Activated CD8-positive, alpha-beta memory T cell treated with anti-CD3 and anti-CD28 coated beads for 24 hours (primary cell): ENCODE measurements at regions not wholly inside any gene's neighbourhood (a gene's known extent, or its start where the extent isn't known, plus 50 kb on each side); places are given as distances from the start of the nearest gene placed in this dataset.
"Not testable (repeated sequence)": the region's sequence is repeated elsewhere in the genome, so short reads cannot be mapped to it uniquely, and the experiment has no call there.

Experiments used
- DNase-seq: peaks from one replicate; pipeline ENCODE4 v3.0.0-alpha.2; 2020

DNA sequence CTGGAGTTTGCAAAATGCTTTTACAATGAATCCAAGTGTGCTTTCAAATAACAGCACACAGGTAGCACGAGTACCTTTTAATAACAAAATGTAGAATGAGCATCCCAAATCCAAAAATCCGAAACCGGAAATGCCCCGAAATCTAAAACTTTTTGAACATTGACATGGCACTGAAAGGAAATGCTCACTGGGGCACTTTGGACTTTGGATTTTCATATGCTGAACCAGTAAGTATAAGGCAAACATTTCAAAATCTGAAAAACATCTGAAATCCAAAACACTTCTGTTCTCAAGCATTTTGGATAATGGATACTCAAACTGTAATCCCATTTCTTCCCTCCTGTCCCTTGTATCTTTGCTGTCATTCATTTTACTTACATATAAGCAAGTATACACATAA lies 50.1 kb downstream of the GCNT4 start:
- DNase-seq = no peak

GRCh38 chr5:74995926-74996325 lies 56.4 kb downstream of the GCNT4 start:
- no peak for DNase-seq

GRCh38 chr5:74994826-74995225 lies 57.5 kb downstream of the GCNT4 start:
- no peak for DNase-seq

GRCh38 chr5:74993743-74994142 lies 58.6 kb downstream of the GCNT4 start:
- no peak for DNase-seq

DNA sequence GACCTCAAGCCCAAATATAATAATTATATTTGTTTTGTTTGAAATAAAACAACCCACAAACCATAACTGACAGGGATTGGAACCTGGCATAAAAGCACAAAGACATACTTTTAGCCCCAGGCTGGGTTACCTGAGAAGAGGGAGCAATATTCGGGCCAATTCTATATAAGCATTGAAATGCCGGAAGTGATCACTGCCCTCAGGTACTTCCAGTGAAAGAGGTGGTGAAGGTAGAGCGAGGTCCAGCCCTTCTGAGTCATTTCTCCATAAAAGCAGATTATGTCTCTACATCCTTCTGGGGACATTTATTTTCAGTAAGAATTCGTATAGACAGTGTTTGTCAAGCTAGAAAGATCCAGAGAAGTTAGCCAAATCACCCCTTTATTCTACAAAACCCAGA lies 59.6 kb downstream of the GCNT4 start:
- DNase-seq = no peak

GRCh38 chr5:74991522-74991921 lies 60.8 kb downstream of the GCNT4 start:
- DNase-seq = no peak

DNA sequence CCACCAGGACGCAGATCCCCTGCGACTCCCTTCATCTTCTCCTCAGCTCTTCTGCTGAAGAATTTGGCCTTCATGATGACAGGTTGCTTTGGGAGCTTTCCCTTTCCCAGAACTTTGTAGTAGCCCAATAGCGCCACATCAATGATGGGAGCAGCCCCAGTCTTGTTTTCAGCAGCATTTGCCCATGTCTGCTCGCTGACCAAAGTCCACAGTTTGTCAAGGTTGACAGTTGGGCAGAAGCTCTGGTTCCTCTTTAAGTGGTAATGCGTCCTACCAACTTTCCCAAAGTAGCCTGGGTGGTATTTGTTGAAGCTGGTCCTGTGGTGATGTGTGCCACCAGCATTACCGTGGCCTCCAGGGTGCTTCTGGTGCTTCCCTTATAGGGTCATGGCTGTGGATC lies 62.2 kb downstream of the GCNT4 start:
- DNase-seq = no peak

- DNase-seq = no peak
Observed at GRCh38 chr5:74988273-74988983, 63.9 kb downstream of the GCNT4 start.

DNA sequence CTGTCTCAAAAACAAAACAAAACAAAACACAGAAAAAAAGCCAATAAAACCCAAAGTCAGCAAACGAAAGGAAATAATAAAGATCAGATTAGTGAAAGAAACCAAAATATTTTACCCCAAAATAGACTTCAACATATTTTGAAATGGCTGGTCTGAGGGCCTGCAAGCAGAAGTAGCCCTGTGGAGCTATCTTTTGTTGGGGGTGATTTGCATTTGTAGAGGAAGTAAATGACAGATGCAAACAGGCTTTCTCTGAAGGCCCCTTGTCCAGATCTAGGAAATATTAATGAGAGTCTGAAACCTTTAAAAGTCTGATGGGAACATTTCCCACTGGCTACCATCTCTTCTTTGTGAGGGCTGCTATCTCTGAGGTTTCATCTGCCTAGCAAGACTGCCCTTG lies 74.0 kb downstream of the GCNT4 start:
- DNase-seq = no peak

DNA sequence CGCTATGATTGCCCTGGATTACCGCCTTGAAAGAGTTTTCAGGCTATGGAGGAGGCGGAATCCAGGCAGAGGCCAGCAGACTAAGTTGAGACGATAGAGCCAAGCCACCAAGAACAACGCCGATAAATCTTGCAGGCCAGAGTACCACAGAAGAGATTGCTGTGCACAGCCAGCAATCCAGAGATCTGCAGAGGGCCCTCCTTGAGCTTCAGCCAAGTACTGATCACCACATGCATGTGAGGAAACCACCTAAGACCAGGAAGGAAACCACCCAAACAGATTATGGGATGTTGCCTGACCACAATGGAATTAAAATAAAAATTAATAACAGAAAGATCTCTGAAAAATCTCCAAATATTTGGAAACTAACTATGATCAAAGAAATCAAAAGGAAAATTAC lies 74.9 kb downstream of the GCNT4 start:
- DNase-seq = no peak

DNA sequence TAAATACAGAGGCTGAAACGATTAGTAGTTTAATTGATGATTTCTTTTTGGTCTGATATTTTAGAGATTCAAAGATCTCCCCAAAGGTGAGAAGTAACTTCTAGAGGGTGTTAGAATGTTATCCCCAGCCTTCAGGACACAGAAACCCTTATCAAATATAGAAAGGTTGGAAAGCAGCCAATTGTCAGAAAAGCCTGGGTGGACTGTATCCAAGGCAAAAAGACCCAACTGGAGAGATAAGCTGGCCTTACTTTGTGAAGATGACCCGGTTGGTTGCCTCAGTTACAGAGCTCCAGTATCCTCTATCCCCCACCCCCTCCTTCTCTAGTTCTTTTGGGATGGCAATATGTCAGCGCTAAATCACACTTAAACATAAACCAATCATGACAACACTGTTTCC lies 75.7 kb downstream of the GCNT4 start:
- DNase-seq = no peak

GRCh38 chr5:74975582-74975981 lies 76.8 kb downstream of the GCNT4 start:
- no peak for DNase-seq

DNA sequence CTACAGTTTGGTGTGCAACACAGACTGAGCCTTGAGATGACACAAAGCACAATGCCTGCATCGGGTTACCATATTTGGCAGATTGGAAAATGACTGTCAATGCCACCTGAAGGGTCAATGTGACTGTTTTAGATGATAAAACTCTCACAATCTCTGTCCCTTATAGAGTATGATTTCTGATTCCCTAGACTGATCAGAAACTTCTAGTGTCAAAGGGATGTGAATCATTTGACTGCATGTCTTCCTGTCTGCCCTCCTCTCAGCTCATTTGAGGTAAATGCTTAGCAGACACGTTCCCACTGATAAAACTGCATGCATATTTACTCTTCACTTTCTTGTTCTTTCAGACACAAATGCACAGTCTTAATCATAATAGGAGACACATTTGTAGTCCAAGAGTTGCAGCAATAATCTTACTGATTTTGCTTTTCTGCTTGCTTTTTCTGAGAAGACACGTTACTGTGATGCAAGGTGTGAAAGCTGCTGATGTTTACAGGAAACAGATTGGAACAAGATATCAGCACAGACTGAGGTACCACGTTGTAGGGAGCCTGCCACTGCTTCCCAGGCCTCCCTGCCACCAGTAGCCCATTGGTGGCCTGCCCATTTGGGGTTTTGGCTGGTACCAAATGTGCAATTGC lies 77.8 kb downstream of the GCNT4 start:
- no peak for DNase-seq

- no peak for DNase-seq
Observed at GRCh38 chr5:74973694-74974093, 78.7 kb downstream of the GCNT4 start.

DNA sequence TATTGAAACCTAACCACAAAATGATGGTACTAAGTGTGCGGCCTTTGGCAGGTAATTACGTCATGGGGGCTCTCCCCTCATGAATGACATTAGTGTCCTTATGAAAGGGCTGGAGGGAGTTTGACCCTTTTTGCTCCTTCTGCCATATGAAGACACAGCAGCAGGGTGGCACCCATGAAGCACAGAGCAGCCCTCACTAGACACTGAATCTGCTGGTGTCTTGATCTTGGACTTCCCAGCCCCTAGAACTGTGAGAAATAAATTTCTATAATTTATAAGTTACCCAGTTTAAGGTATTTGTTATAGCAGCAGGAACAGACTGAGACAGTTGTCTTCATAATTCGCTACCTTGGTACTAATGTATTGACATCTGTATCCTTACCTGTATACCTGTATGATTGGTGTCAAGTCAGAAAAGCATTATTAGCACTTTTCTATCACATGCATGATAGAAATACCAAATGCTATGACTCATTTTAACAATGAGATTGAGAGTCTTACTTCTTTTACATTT lies 80.4 kb downstream of the GCNT4 start:
- no peak for DNase-seq

- DNase-seq = not testable (repeated sequence)
Observed at GRCh38 chr5:74970891-74971290, 81.5 kb downstream of the GCNT4 start.

DNA sequence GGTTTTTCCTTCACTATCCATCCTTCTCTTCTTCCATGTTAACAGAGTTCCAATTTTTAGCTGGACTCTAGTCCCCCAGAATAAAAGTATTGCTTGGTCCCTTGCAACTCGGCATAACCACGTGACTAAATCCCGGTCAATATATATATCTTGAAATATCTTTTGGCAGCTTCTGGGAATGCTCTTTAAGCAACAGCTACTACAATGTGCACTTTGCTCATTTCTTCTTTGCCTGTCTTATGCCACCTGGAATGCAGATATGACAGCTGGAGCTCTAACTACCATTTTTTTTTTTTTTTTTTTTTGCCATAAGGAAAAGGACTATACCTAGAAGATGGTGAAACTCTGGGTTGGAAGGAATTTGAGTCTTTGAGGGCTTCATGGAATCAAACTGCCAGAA lies 82.6 kb downstream of the GCNT4 start:
- DNase-seq = no peak

DNA sequence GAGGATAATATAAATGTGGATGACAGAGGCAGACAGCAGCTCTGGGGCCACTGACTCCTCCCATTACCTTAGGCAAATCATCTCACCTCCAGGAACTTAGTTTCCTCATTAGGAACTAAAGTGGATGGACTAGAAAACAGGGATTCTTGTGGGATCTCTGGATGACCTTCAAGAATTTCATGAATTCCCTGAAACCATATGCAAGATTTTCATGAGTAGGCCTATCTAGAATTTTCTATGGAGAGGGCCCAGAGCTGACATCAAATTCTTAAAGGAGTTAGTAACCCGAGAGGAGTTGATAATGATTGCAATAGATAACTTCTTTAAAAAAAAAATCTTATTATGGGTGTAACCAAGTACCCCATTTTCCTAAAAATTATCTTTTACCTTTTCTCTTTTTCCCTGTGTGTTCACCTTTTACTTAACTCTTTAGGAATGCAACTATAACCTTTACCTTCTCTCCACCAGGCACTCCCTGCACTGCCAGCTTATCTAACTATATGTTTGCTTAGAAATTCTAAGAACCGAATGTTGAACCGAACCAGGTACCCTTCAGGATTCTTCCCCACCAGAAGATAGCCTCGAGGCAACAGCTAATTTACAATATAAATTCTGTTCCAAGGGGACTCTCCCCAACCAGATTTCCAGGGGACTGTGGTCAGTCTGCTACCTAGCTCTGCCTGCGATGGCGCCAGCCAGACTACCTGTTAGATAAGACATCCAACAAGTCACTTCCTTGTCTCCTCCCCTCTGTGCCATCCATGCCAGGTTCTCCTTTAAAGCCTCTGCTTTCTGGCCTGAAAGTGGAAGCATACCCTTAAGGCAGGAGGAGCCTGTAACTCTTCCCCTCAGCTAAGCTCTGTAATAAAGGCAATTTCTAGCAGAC lies 86.0 kb downstream of the GCNT4 start:
- no peak for DNase-seq

DNA sequence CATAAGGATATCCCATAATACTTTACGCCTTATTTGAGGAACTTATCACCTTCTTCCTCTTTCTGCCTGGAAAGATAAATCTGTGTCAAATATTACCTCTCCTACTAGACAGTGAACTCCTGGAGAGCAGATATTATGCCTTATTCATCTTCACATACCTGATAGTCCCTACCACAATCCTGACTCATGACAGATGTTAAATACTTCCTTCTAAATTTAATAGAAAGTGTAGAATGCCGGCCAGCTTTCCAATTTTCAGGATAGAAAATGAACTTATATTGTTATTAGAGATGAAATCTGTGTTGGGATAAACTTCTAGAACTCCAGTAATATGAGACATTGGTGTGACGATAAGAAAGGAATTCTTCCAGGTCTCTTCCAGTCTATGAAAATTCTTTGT lies 89.0 kb downstream of the GCNT4 start:
- DNase-seq = no peak

DNA sequence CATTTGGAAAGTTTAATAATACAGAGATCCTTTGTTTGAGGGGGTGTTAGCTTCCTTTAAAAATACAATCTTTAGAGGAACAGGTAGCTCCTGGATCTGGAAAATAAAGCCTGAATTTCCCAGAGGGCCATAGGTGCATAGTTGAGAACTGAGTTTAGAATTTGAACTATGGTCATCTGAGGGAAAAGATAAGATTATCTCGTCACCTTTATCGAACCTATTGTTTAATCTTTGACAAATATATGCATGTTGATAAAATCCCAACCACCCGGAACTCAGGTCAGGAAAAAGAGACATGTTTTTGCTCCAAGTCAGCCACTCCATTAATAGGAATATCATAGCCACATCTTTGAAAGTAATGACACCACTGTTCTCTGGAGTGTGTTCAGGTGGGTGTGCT lies 91.7 kb upstream of the FAM169A start:
- DNase-seq = no peak

DNA sequence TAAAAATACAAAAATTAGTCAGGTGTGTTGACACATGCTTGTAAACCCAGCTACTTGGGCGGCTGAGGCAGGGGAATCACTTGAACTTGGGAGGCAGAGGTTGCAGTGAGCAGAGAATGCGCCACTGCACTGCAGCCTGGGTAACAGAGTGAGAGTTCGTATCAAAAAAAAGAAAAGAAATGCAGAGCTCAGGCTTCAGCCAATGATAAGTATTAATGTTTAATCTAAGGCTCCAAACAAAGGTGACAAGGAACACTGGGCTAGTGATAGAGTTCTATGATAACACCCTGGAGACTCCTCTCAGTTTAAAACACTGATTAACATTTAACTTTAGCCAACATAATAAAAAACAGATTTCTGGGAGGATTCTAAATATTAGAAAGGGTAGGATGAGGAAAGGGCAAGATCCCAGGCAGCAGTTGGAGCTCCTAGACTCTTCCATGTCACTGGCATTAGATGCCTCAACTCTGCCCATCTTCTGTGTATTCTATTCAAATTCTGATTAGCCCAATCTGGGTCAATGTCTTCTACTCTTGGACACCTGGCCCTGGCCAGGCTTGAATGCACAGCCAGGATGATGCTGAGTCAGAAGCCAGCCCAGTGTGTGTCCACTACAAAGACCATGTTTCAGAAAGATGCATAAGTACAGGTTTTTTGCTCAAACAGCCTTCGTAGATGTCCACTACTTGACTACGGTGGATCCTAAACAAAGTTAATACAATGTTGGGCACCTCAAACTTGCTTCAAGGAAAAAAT lies 91.0 kb upstream of the FAM169A start:
- no peak for DNase-seq

GRCh38 chr5:74956278-74956677 lies 90.1 kb upstream of the FAM169A start:
- DNase-seq = no peak

DNA sequence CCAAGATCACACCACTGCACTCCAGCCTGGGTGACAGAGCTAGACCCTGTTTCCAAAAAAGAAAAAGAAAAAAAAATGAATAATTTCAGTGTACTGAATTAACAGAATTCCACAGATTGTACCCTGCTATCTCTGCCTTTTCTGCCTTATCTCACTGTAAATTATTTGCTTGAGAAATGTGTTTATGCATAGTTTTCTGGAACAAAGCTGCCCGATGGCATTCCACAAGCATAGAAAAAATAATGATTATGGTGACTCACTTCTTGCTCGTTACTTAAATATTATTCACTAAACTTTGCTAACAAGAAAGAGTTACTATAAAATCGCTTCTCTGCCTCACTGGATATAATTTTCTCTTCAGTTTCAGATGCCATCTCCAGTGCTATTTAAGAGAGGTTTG lies 88.7 kb upstream of the FAM169A start:
- no peak for DNase-seq
